HL-60 (cell line): ENCODE measurements at regions not wholly inside any gene's neighbourhood (a gene's known extent, or its start where the extent isn't known, plus 50 kb on each side); places are given as distances from the start of the nearest gene placed in this dataset.

Experiments used
- DNase-seq, 2 experiments: peaks; one replicate each; pipeline ENCODE4 v3.0.0-alpha.2; 2010 to 2020; ENCODE audit warnings: low read depth in 1 of 2, low spot score in 1 of 2
- H3K27ac ChIP-seq: fragments of 250-450 bp; sonication (Bioruptor Pico); replicated peaks from 2 replicates; pipeline ENCODE4 v1.5.1; 2020; ENCODE audit warnings: mild to moderate bottlenecking, moderate library complexity
- H3K27me3 ChIP-seq: fragments of 250-450 bp; sonication (Bioruptor Pico); 2 replicates; pipeline ENCODE4 v1.5.1; 2021; ENCODE audit warnings: mild to moderate bottlenecking, moderate library complexity; ENCODE audit not compliant: insufficient read depth, poor library complexity, severe bottlenecking
- H3K4me3 ChIP-seq: replicated peaks from 2 replicates; pipeline ENCODE4 v1.5.1; 2011; ENCODE audit warnings: mild to moderate bottlenecking, control low read depth, low read length; ENCODE audit not compliant: insufficient read depth
- GABPA ChIP-seq: IDR thresholded peaks from 2 replicates; pipeline ENCODE4 v1.6.1; 2012; ENCODE audit warnings: low read depth
- POLR2AphosphoS5 ChIP-seq: IDR thresholded peaks from 2 replicates; pipeline ENCODE4 v1.6.1; 2012; ENCODE audit warnings: low read depth
- SPI1 ChIP-seq: IDR thresholded peaks from 2 replicates; pipeline ENCODE4 v1.6.1; 2012; ENCODE audit warnings: low read depth, mild to moderate bottlenecking, borderline replicate concordance
- TF ChIP-seq, protein P1 (sequence below): IDR thresholded peaks from 2 replicates; pipeline ENCODE4 v1.6.1; 2012; ENCODE audit warnings: low read depth; ENCODE audit not compliant: insufficient replicate concordance
- TF ChIP-seq, protein P2 (sequence below): IDR thresholded peaks from one replicate; pipeline ENCODE4 v1.5.1; 2011; ENCODE audit warnings: low read length, control low read depth, inconsistent platforms; ENCODE audit not compliant: insufficient read depth

DNA sequence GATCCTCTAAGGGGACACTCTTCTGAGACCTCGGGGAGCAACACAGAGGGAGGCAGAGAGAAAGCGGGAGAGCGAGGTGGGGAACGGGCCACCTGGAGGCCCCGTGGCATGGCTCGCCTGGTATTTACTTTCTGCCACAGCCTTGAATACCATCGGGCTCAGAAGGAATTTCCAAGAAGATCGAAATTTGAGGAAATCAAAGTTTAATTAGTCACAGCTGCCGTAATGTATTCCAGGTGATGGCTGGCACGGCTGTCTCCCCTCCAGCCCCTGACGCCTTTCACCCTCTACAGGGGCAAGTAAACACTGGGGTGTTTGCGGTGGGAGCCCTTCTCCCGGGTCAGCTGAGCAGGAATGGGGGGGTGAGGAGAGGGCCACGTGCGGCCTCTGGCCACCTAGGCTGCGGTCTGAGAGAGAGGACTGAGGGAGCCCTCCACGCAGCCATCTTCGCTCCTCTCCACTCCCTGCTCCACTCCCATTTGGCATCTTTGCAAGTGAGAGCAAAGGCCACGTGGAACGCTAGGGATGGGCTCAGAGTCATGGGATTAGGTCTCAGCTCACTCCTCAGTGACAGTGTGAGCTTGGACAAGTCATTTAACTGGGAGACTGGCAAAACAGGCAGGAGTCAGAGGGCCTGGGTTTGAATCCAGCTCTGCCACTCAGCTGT, 125.2 kb downstream of the SYF2 start:
- no peak overlapping the region for H3K27ac ChIP-seq
- no peaks in the 10 kb centered on the region for H3K27me3 ChIP-seq
- no peak for DNase-seq
- H3K4me3 ChIP-seq: no peak overlapping the region
- TF ChIP-seq SPI1: no peak
- no peak for TF ChIP-seq GABPA
- TF ChIP-seq POLR2AphosphoS5: no peak
- TF ChIP-seq, protein P1, sequence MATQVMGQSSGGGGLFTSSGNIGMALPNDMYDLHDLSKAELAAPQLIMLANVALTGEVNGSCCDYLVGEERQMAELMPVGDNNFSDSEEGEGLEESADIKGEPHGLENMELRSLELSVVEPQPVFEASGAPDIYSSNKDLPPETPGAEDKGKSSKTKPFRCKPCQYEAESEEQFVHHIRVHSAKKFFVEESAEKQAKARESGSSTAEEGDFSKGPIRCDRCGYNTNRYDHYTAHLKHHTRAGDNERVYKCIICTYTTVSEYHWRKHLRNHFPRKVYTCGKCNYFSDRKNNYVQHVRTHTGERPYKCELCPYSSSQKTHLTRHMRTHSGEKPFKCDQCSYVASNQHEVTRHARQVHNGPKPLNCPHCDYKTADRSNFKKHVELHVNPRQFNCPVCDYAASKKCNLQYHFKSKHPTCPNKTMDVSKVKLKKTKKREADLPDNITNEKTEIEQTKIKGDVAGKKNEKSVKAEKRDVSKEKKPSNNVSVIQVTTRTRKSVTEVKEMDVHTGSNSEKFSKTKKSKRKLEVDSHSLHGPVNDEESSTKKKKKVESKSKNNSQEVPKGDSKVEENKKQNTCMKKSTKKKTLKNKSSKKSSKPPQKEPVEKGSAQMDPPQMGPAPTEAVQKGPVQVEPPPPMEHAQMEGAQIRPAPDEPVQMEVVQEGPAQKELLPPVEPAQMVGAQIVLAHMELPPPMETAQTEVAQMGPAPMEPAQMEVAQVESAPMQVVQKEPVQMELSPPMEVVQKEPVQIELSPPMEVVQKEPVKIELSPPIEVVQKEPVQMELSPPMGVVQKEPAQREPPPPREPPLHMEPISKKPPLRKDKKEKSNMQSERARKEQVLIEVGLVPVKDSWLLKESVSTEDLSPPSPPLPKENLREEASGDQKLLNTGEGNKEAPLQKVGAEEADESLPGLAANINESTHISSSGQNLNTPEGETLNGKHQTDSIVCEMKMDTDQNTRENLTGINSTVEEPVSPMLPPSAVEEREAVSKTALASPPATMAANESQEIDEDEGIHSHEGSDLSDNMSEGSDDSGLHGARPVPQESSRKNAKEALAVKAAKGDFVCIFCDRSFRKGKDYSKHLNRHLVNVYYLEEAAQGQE: no peak
- TF ChIP-seq, protein P2, sequence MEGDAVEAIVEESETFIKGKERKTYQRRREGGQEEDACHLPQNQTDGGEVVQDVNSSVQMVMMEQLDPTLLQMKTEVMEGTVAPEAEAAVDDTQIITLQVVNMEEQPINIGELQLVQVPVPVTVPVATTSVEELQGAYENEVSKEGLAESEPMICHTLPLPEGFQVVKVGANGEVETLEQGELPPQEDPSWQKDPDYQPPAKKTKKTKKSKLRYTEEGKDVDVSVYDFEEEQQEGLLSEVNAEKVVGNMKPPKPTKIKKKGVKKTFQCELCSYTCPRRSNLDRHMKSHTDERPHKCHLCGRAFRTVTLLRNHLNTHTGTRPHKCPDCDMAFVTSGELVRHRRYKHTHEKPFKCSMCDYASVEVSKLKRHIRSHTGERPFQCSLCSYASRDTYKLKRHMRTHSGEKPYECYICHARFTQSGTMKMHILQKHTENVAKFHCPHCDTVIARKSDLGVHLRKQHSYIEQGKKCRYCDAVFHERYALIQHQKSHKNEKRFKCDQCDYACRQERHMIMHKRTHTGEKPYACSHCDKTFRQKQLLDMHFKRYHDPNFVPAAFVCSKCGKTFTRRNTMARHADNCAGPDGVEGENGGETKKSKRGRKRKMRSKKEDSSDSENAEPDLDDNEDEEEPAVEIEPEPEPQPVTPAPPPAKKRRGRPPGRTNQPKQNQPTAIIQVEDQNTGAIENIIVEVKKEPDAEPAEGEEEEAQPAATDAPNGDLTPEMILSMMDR: no peak

DNA sequence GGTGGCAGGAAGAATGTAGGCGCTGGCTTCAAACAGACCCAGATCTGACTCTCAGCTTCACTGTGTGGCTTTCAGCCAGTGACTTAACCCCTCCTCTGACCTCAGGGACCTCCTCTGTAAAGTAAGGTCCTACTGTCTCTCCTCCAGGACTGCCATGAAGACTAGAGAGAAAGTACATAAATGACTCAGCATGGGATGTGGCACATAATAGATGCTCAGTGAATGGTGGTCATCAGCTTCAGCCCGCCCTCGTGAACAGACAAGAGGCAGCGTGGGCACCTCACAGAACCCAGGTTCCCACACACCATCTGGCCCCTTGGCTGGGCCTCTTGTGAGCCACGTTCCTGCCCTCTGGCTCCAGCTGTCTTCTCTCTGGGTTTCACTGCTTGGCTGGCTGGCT, 126.0 kb downstream of the SYF2 start:
- Histone ChIP-seq H3K4me3 (no peak overlapping the region), H3K27ac (no peak overlapping the region), H3K27me3 (no peaks in the 10 kb centered on the region)
- no peak for DNase-seq
- TF ChIP-seq, protein P1: no peak
- no peak for TF ChIP-seq SPI1
- TF ChIP-seq, protein P2: no peak

DNA sequence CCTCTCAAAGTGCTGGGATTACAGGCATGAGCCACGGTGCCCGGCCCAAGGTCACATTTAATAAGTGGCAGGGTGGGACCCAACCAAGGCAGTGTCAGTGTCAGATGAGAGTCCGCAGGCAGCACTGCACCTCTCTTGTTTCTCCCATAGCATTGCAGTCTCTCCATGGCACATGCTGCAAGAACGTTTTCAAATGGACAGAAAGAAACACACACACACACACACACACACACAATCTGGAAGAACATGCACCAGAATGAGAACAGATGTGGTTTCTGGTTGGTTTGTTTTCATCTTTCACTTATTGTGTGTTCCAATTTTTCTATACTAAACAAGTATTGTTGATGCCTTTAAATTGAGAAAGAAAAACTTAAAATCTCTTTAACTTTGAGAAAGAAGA, 126.5 kb downstream of the SYF2 start:
- no peaks in the 10 kb centered on the region for H3K27me3 ChIP-seq
- TF ChIP-seq SPI1 (no peak), GABPA (no peak), POLR2AphosphoS5 (no peak)
- TF ChIP-seq, protein P2: no peak
- TF ChIP-seq, protein P1: no peak
- H3K4me3 ChIP-seq: no peak overlapping the region
- H3K27ac ChIP-seq: no peak overlapping the region
- DNase-seq: no peak
